AG04449 (cell line): ENCODE measurements at regions not wholly inside any gene's neighbourhood (a gene's known extent, or its start where the extent isn't known, plus 50 kb on each side); places are given as distances from the start of the nearest gene placed in this dataset.

Experiments
- CTCF ChIA-PET: fragments of 350-600 bp; formaldehyde crosslinking; extraction: SDS; loops from one replicate; lab custom pipeline; 2021; ENCODE audit warnings: antibody characterized with exemption; lab: Yijun Ruan, JAX
- POLR2A ChIA-PET: fragments of 400-600, 350-600 bp; formaldehyde crosslinking; extraction: SDS; loops from one replicate; lab custom pipeline; 2020; ENCODE audit warnings: antibody characterized with exemption, inconsistent platforms; lab: Yijun Ruan, JAX
- DNase-seq: peaks from one replicate; pipeline ENCODE4 v3.0.0-alpha.2; 2010; ENCODE audit warnings: low read depth, low spot score
- H3K4me3 ChIP-seq: 2 replicates; pipeline ENCODE4 v1.5.1; 2011; ENCODE audit warnings: low read depth, mild to moderate bottlenecking, control low read depth, low read length
- TF ChIP-seq, protein P1 (sequence below): IDR thresholded peaks from one replicate; pipeline ENCODE4 v1.5.1; 2011; ENCODE audit warnings: mild to moderate bottlenecking, moderate library complexity, low read length, control low read depth, inconsistent platforms; ENCODE audit not compliant: insufficient read depth; ENCODE audit errors: missing control alignments

DNA sequence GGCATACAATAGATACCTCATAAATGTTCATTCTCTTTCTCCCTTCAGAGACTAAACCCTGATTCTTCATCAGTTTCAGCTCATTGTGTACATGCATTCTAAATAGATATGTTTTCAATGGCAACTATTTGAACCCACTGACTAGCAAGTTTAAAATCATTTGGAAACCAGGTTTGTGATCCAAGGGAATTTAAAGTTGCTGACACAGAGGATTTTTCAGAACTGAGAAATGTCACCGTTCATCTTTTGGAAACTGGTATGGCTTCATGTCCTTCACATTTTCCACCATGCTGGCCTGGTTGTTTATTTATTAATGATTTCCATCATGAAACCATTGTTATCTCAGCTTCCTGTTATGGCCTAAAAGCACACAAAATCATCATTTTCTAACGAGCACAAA, 81.8 kb upstream of the BARHL2 start:
- TF ChIP-seq, protein P1, sequence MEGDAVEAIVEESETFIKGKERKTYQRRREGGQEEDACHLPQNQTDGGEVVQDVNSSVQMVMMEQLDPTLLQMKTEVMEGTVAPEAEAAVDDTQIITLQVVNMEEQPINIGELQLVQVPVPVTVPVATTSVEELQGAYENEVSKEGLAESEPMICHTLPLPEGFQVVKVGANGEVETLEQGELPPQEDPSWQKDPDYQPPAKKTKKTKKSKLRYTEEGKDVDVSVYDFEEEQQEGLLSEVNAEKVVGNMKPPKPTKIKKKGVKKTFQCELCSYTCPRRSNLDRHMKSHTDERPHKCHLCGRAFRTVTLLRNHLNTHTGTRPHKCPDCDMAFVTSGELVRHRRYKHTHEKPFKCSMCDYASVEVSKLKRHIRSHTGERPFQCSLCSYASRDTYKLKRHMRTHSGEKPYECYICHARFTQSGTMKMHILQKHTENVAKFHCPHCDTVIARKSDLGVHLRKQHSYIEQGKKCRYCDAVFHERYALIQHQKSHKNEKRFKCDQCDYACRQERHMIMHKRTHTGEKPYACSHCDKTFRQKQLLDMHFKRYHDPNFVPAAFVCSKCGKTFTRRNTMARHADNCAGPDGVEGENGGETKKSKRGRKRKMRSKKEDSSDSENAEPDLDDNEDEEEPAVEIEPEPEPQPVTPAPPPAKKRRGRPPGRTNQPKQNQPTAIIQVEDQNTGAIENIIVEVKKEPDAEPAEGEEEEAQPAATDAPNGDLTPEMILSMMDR, result no peak
- no peak overlapping the region for H3K4me3 ChIP-seq
- POLR2A ChIA-PET, result no interaction called here
- no peak for DNase-seq
- CTCF ChIA-PET, result interaction anchor here (1.2 kb wide), 1 partner anchor 53 kb away, joined by 4 read pairs; no protein-coding TSS in a partner anchor

DNA sequence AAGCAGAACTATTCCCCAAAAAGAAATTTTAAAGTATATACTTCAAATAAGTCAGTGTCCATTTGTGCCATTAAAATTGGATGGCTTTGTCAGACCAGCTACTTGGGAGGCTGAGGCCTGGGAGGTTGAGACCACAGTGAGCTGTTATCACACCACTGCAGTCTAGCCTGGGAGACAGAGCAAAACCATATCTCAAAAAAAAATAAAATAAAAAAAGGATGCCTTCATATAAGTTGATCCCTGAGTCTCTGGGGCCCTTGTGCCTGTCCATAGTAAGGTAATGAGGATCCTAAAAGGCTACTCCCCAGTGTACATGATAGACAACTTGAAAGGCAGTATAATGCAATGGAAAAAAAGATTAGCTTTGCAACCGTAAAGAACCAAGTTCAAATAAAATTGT, 81.2 kb upstream of the BARHL2 start:
- POLR2A ChIA-PET, result no interaction called here
- no peak for DNase-seq
- CTCF ChIA-PET, result interaction anchor here (1.2 kb wide), 1 partner anchor 53 kb away, joined by 4 read pairs; no protein-coding TSS in a partner anchor

DNA sequence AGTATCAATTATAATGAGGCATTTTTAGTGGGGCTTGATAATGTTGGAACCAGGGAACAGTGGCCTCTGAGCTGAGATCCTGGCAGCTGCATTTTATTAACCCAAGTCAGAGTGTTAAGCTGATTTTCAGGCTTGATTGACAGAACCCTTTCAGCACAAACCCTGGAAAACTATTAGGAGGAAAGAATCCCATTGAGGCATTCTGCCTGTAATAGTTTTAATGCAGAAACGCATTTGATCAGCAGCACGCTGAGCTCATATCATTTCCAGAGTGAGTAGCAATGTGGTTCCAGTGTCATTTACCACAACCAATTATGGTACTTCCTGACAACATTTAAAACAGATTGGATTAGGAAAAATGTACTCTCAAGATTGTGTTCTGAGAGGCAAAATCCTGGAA, 78.3 kb upstream of the BARHL2 start:
- TF ChIP-seq, protein P1, result no peak
- ChIA-PET CTCF (no interaction called here), POLR2A (no interaction called here)
- DNase-seq, result no peak
- H3K4me3 ChIP-seq, result no peak overlapping the region

More for the DNA sequence above, 81.2 kb upstream of the BARHL2 start:
- no peak overlapping the region for H3K4me3 ChIP-seq
- TF ChIP-seq, protein P1, result no peak

DNA sequence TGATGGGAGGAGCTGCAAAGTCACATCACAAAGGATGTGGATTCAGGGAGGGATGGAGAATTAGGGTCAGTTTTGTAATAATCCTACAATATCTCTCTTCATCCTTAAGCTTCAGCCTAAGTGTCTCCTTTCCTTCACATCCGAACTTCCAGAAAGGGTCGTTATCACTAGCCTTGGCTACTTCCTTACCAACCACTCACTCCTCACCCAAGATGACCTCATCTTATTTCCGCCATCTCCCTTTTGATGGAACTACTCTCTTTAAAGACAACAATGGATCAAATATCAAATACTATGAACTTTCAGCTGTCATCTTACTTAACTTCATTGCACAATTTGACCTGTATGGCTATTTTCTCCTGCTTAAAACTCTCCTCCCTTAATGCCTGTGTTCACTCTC, 69.6 kb upstream of the BARHL2 start:
- POLR2A ChIA-PET, result no interaction called here
- CTCF ChIA-PET, result no interaction called here
- TF ChIP-seq, protein P1, result no peak
- no peak for DNase-seq
- no peak overlapping the region for H3K4me3 ChIP-seq

DNA sequence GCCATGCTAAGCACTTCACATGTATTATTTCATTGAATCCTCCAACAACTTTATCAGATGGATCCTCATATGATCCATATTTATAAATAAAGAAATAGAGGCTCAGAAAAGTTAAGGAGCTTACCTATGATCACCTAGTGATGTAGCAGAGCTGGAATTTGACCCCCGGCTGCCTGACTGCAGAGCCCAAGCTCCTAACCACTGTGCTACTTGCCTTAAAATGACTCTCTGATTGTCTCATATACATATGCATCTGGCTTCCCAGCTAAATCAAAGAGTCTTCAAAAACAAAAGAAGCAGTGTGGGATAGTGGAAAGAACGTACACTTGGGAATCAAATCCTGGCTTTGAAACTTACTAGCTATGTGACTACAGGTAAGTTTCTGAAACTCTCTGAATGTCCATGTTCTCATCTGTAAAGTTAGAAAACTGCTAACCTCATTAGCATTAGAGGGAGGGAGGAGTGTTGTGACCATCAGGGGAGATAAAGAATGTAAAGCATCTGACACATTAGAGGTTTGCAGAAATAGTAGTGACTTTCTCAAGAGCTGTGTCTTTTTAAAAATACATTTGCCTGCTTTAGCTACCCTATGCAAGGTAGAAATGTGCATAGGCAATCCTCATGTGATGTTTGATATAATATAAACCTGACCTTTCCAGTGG, 67.2 kb upstream of the BARHL2 start:
- TF ChIP-seq, protein P1, result no peak
- POLR2A ChIA-PET, result no interaction called here
- no peak for DNase-seq
- CTCF ChIA-PET, result no interaction called here
- no peak overlapping the region for H3K4me3 ChIP-seq

DNA sequence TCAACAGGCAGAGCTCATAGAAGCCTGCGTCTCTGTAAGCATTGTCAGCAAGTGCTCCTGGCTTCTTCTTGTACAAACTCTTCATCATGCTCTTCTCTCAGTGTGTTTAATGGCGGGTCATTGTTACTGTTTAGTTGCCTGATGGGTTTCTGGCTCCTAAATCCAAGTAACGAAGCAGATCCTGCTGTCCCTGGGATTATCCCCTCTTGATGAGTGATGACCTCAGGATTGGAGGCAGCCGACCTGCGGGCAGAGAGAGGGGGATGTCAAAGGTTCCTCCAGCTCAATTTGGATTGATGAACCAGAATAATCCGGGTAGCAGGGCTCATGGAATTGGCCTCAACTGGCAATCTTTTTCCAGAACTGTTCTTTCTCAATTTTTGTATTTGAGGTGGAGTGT, 66.1 kb upstream of the BARHL2 start:
- TF ChIP-seq, protein P1, result no peak
- DNase-seq, result no peak
- H3K4me3 ChIP-seq, result no peak overlapping the region
- ChIA-PET CTCF (no interaction called here), POLR2A (no interaction called here)
